ENCODE measurements at regions not wholly inside any gene's neighbourhood (a gene's known extent, or its start where the extent isn't known, plus 50 kb on each side); places are given as distances from the start of the nearest gene placed in this dataset.

GRCh38 chr3:18295171-18295920 lies 129.8 kb downstream of the SATB1 start:
- DNase-seq (ENCODE audit: low read depth in 2 of 2) = peak; percentile 39 to 50

DNA sequence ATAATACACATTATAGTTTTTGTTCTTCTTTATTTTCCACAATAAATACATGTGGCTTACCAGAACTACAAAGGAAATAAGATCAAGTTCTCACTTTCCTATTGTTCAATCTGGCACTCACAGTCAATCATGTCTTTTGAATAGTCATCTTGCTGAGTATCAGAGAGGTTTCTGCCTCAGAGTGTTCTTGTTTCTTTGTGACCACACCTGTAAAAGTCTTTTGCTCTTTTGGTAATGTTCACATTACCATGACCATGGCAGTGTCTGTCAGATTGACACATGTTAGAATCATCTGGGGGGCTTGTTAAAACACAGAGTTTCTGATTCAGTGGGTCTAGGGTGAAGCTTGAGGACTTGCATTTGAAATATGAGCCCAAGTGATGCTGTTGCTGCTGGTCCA lies 135.0 kb downstream of the SATB1 start:
- DNase-seq (ENCODE audit: low read depth in 2 of 2) = no peak

- no peak for DNase-seq (ENCODE audit: low read depth in 2 of 2)
Measured at GRCh38 chr3:18288243-18288642, 136.9 kb downstream of the SATB1 start.

DNA sequence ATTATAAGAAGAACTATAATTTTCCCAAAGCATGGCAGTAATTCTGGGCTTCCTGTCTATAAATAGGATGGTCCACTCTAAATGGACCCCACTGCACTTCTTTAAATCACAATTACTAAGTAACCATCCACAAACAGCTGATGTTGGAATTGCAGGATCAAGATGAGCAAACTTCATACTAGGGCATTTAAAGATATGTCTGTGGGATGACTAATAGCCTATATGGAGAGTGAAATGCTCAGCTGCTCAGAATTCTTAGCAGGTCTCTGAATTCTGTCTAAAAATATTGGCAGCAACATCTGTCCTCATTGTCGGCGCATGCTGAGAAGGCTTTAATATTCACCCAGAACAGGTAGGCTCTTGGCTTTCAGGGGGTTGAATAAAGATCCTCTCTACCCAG lies 140.4 kb downstream of the SATB1 start:
- DNase-seq (ENCODE audit: low read depth in 2 of 2) = no peak

GRCh38 chr3:18283680-18284079 lies 141.5 kb downstream of the SATB1 start:
- no peak for DNase-seq (ENCODE audit: low read depth in 2 of 2)

DNA sequence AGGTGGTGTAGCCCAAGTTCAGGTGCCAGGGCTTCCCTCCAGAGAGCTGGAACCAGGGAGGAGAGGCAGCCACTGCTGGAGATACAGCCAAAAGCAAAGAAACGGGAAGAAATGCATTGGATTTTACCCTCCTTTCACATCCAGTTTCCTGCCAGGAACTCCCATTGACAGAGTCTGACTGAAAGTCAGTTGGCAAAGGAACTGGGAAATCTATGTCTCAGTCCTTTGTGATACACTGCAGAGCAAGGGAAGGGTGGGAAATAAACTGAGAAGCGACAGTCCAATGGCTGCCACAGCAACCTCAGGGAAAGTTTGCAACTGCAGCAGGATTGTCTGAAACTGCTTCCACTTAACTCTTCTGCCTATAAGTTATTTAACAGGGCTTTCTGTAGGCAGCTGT lies 142.6 kb downstream of the SATB1 start:
- DNase-seq (ENCODE audit: low read depth in 2 of 2) = no peak

- no peak for DNase-seq (ENCODE audit: low read depth in 2 of 2)
Measured at GRCh38 chr3:18279226-18279737, 145.9 kb downstream of the SATB1 start.

DNA sequence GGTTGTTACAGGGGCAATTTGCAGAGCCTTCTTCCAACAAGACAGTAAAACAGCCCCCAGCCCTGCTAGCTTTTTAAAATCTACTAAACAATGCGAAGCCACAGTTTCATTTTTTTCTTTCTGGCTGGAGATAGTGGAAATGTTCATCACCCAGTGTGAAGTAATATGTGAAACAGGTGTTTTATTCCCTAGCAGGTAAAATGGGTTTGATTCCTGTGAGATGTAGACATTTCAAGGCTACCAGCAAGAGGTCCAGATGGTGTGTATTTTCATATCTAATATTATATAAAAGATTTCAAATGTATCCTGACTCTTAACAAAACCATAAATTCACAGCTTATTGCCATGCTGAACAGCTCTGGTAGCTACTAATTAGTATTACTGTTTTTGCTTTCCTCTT lies 160.3 kb downstream of the SATB1 start:
- no peak for DNase-seq (ENCODE audit: low read depth in 2 of 2)

GRCh38 chr3:18264361-18264760 lies 160.8 kb downstream of the SATB1 start:
- DNase-seq (ENCODE audit: low read depth in 2 of 2) = no peak

DNA sequence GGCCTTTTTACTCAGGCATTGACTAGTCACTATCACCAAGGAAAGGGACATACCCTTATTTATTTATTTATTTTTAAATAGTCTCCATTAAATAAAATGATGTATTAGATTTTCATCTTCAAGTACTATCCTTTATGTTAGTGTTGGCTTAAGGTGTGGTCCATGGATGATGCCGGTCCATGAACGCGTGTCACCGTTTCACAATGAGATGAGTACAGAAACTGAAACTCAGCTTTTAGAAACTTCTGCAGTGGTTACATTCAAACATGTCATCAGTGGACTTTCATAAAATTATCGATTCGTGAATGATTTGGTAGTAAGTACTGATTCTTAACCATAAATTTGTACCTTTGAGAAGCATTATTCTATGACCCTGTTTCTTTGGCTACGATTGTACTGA lies 166.6 kb downstream of the SATB1 start:
- DNase-seq (ENCODE audit: low read depth in 2 of 2) = no peak

DNA sequence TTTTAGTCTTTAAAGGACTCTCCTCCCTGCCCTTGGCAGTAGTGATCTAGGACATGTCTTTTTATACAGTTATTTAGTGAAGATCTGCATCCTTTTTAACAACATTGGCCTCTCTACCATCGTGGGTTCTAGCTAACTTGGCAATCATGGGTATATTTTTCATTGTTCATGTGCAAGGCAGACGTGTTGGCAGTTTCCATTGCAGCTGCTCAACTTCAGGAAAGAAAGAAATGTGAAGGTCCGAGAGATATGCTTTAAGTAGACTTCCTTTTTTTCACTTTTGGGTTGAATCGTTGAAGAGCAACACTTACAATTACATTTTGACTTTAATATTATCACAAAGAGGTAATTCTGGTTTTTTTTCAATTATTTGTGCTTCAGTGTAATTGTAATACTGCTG lies 172.6 kb downstream of the SATB1 start:
- no peak for DNase-seq (ENCODE audit: low read depth in 2 of 2)

- DNase-seq (ENCODE audit: low read depth in 2 of 2) = no peak
Measured at GRCh38 chr3:18250991-18251390, 174.1 kb downstream of the SATB1 start.

DNA sequence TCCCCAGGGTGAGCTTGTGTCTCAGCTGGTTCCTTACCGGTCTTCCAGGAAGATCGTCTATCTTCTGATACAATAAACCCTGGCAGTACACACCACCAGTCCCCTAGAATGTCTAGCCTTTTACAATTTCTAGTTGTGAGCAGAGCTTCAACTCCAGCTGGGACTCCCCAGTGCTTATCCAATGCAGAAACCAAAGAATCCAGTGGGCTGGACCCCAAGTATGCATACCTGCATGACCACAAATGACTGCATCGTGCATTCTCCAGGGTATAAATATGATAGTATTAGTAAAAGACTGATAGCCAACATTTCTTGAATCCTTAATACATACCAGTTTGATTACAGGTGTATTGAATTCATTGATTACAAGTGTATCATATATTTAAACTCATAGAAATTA lies 176.0 kb downstream of the SATB1 start:
- DNase-seq (ENCODE audit: low read depth in 2 of 2) = no peak

- no peak for DNase-seq (ENCODE audit: low read depth in 2 of 2)
Measured at GRCh38 chr3:18247776-18248310, 177.3 kb downstream of the SATB1 start.

DNA sequence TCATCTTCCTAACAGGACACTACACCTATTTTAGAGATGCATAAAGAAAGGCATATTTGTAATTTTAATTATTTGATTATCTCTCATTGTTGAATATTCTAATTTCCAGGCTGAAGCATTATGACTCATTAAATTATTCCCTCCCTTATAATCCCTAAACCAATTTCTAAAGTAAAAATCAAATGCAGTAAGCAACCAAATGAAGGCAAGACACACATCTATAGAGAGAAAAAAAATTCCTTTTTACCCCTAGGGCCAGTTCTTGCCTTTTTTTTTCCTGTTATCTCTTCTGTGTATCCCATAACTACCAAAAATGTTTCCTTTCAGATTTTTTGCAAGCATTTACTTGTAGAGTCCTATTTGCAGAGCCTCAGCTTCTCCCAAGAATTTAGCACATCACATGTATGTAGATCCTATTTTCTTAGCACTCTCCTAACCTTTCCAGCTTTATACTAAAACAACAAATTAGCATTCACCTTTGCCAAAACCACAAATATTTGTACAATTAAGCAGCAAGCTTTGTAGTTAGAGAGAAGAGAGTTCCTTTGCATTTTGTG lies 177.9 kb downstream of the SATB1 start:
- no peak for DNase-seq (ENCODE audit: low read depth in 2 of 2)

DNA sequence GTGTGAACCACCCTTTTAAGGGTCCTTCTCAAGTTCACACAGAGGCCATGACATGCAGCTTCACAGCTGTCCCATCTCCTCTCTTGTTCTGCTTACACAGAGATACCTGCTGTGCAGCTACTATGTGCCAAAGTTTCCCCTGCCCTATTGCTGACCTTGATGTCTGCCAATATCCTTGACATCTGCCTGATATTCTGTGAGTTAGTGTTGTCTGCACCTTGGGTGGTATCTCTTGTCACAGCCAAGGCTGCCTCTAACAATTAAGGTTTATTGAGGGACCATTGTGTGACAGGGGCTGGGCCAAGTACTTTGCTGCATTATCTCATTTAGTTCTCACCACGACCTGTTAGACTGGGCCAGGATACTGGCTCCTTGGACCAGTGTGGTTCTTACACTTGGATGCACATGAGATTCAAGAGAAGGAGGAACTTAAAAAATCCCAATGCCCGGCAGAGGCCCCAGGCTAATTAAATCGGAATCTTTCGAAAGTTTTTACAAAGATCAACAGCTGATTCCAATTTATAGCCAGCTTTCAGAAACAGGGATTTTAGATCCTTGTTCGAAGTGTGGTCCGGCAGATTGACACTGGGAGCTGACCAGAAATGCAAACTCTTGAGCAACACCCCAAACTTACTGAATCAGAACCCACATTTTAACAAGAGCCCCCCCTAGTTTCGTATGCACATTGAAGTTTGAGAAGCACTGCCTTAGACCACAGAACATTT lies 178.6 kb downstream of the SATB1 start:
- DNase-seq (ENCODE audit: low read depth in 2 of 2) = no peak

DNA sequence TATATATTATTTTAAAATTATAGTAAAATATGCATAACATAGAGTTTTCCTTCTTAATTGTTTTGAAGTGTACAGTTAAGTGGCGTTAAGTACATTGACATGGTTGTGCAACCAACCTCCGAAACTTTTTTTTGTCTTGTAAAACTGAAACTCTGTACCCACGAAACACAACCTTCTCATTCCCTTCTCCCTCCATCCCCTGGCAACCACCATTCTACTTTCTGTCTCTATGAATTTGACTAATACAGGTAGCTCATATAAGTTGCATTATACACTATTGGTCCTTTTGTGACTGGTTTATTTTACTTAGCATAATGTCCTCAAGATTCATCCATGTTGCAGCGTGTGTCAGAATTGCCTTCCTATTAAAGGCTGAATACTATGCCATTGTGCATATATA lies 179.4 kb downstream of the SATB1 start:
- DNase-seq (ENCODE audit: low read depth in 2 of 2) = no peak

DNA sequence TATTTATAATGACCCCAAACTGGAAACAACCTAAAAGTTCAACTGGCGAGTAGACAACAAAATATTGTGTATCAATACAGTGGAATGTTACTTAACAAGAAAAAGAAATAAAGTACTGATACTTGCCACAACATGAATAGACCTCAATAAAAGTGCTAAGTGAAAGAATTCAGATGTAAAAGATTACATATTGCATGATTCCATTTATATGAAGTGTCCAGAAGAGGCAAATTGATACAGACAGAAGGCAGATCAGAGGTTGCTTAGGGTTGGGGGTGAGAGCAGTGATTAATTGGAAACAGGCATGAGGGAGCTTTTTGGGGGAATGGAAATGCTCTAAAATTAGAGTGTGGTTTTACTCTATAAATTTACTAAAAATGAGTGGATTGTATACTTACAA lies 183.3 kb downstream of the SATB1 start:
- peak in 1 of 2 experiments; percentile 9 for DNase-seq (ENCODE audit: low read depth in 2 of 2)

- no peak for DNase-seq (ENCODE audit: low read depth in 2 of 2)
Measured at GRCh38 chr3:18239674-18240073, 185.5 kb downstream of the SATB1 start.

GRCh38 chr3:18238746-18239331 lies 186.3 kb downstream of the SATB1 start:
- DNase-seq (ENCODE audit: low read depth in 2 of 2) = no peak

- no peak for DNase-seq (ENCODE audit: low read depth in 2 of 2)
Measured at GRCh38 chr3:18238332-18238731, 186.8 kb downstream of the SATB1 start.

Measured in fibroblast of skin of left quadriceps (primary cell).